H9 (cell line): ENCODE measurements at regions not wholly inside any gene's neighbourhood (a gene's known extent, or its start where the extent isn't known, plus 50 kb on each side); places are given as distances from the start of the nearest gene placed in this dataset.

ENCODE experiments used
- DNase-seq: peaks from one replicate; pipeline ENCODE4 v3.0.0-alpha.2; 2017
- H2AFZ ChIP-seq: one replicate; pipeline ENCODE4 v1.6.1; 2013; ENCODE audit warnings: mild to moderate bottlenecking, low read length, control low read depth, moderate library complexity
- H2AK5ac ChIP-seq: 2 replicates; pipeline ENCODE4 v1.6.1; 2013; ENCODE audit warnings: low read length, control low read depth, mixed read lengths; ENCODE audit not compliant: insufficient read length
- H2BK120ac ChIP-seq: one replicate; pipeline ENCODE4 v1.6.1; 2013; ENCODE audit warnings: low read depth, mild to moderate bottlenecking, low read length, control low read depth, inconsistent platforms; ENCODE audit not compliant: poor library complexity, severe bottlenecking
- H2BK12ac ChIP-seq: 2 replicates; pipeline ENCODE4 v1.6.1; 2013; ENCODE audit warnings: low read length, control low read depth, mixed read lengths, low read depth; ENCODE audit not compliant: insufficient read length
- H2BK15ac ChIP-seq: 2 replicates; pipeline ENCODE4 v1.6.1; 2013; ENCODE audit warnings: low read depth, low read length, control low read depth
- H2BK20ac ChIP-seq: one replicate; pipeline ENCODE4 v1.6.1; 2013; ENCODE audit warnings: low read depth, mild to moderate bottlenecking, low read length, control low read depth, inconsistent platforms; ENCODE audit not compliant: poor library complexity, severe bottlenecking
- H2BK5ac ChIP-seq: 2 replicates; pipeline ENCODE4 v1.6.1; 2013; ENCODE audit warnings: low read length, control low read depth, mixed read lengths; ENCODE audit not compliant: insufficient read length
- H3K14ac ChIP-seq: 2 replicates; pipeline ENCODE4 v1.6.1; 2013; ENCODE audit warnings: low read length, control low read depth; ENCODE audit not compliant: insufficient read depth
- H3K18ac ChIP-seq: 2 replicates; pipeline ENCODE4 v1.6.1; 2013; ENCODE audit warnings: low read depth, mild to moderate bottlenecking, mixed read lengths, low read length, control low read depth; ENCODE audit not compliant: insufficient read length
- H3K23ac ChIP-seq: 2 replicates; pipeline ENCODE4 v1.6.1; 2013; ENCODE audit warnings: low read length, control low read depth, mixed read lengths, low read depth; ENCODE audit not compliant: insufficient read length
- H3K23me2 ChIP-seq: 2 replicates; pipeline ENCODE4 v1.6.1; 2013; ENCODE audit warnings: low read depth, mild to moderate bottlenecking, mixed read lengths, low read length, control low read depth; ENCODE audit not compliant: insufficient read length, poor library complexity, severe bottlenecking
- H3K27ac ChIP-seq: 2 replicates; pipeline ENCODE4 v1.5.1; 2013; ENCODE audit warnings: low read length, control low read depth, mixed read lengths, low read depth; ENCODE audit not compliant: insufficient read length
- H3K27me3 ChIP-seq: 2 replicates; pipeline ENCODE4 v1.6.1; 2013; ENCODE audit warnings: low read length, control low read depth, inconsistent platforms; ENCODE audit not compliant: insufficient read depth
- H3K4ac ChIP-seq: 2 replicates; pipeline ENCODE4 v1.6.1; 2013; ENCODE audit warnings: low read depth, mild to moderate bottlenecking, control low read depth, inconsistent platforms, low read length, moderate library complexity
- H3K4me1 ChIP-seq: 2 replicates; pipeline ENCODE4 v1.6.1; 2013; ENCODE audit warnings: low read length, control low read depth, inconsistent platforms; ENCODE audit not compliant: insufficient read depth
- H3K4me2 ChIP-seq: 2 replicates; pipeline ENCODE4 v1.6.1; 2013; ENCODE audit warnings: low read length, control low read depth, mixed read lengths; ENCODE audit not compliant: insufficient read length, insufficient read depth
- H3K56ac ChIP-seq: 2 replicates; pipeline ENCODE4 v1.6.1; 2013; ENCODE audit warnings: low read depth, mild to moderate bottlenecking, mixed read lengths, low read length, control low read depth; ENCODE audit not compliant: insufficient read length
- H3K79me1 ChIP-seq: 2 replicates; pipeline ENCODE4 v1.6.1; 2013; ENCODE audit warnings: low read depth, mild to moderate bottlenecking, moderate library complexity, low read length, control low read depth, inconsistent platforms; ENCODE audit not compliant: insufficient read depth, poor library complexity, severe bottlenecking
- H3K79me2 ChIP-seq: 2 replicates; pipeline ENCODE4 v1.6.1; 2013; ENCODE audit warnings: low read length, control low read depth, inconsistent platforms; ENCODE audit not compliant: insufficient read depth
- H3K9ac ChIP-seq: 2 replicates; pipeline ENCODE4 v1.6.1; 2013; ENCODE audit warnings: low read length, control low read depth, mixed read lengths; ENCODE audit not compliant: insufficient read length; ENCODE audit errors: extremely low read depth
- H3K9me3 ChIP-seq: one replicate; pipeline ENCODE4 v1.6.1; 2013; ENCODE audit warnings: low read depth, low read length, inconsistent platforms; ENCODE audit not compliant: control insufficient read depth
- H3T11ph ChIP-seq: one replicate; pipeline ENCODE4 v1.6.1; 2013; ENCODE audit warnings: mild to moderate bottlenecking, low read length, control low read depth, inconsistent platforms
- H4K20me1 ChIP-seq: one replicate; pipeline ENCODE4 v1.6.1; 2013; ENCODE audit not compliant: control insufficient read depth, insufficient read length, insufficient read depth
- H4K5ac ChIP-seq: 2 replicates; pipeline ENCODE4 v1.6.1; 2013; ENCODE audit warnings: low read depth, mild to moderate bottlenecking, mixed read lengths, low read length, control low read depth; ENCODE audit not compliant: insufficient read length
- H4K8ac ChIP-seq: replicated peaks from 2 replicates; pipeline ENCODE4 v1.6.1; 2013; ENCODE audit warnings: low read length, control low read depth, mixed read lengths, low read depth; ENCODE audit not compliant: insufficient read length
- H4K91ac ChIP-seq: 2 replicates; pipeline ENCODE4 v1.6.1; 2013; ENCODE audit warnings: low read depth, mild to moderate bottlenecking, moderate library complexity, mixed read lengths, low read length, control low read depth; ENCODE audit not compliant: insufficient read length
- H3K27ac Mint-ChIP-seq, 3 experiments: 2 replicates in 2 of 3; 3 replicates in 1 of 3; pipeline ENCODE4 v1.8.0; 2020 to 2021; ENCODE audit warnings: mixed read lengths in 3 of 3, mild to moderate bottlenecking in 1 of 3, moderate library complexity in 1 of 3
- H3K27me3 Mint-ChIP-seq: 2 replicates; pipeline ENCODE4 v1.8.0; 2021; ENCODE audit warnings: low read depth, mild to moderate bottlenecking, moderate library complexity, mixed read lengths
- H3K36me3 Mint-ChIP-seq, 3 experiments: 2 replicates in 2 of 3; 3 replicates in 1 of 3; pipeline ENCODE4 v1.8.0; 2020 to 2021; ENCODE audit warnings: low read depth in 3 of 3, mixed read lengths in 3 of 3; ENCODE audit not compliant: insufficient read depth in 1 of 3
- H3K4me1 Mint-ChIP-seq, 2 experiments: 2 replicates each; pipeline ENCODE4 v1.8.0; 2020; ENCODE audit warnings: mixed read lengths in 2 of 2
- H3K4me3 Mint-ChIP-seq, 2 experiments: 2 replicates in 1 of 2; 3 replicates in 1 of 2; pipeline ENCODE4 v1.8.0; 2020 to 2021; ENCODE audit warnings: mild to moderate bottlenecking in 2 of 2, mixed read lengths in 2 of 2, moderate library complexity in 1 of 2
- H3K9me3 Mint-ChIP-seq, 2 experiments: 2 replicates in 1 of 2; 3 replicates in 1 of 2; pipeline ENCODE4 v1.8.0; 2020; ENCODE audit warnings: mild to moderate bottlenecking in 2 of 2, mixed read lengths in 2 of 2, moderate library complexity in 1 of 2
- WGBS: extraction: QIAGEN DNeasy Blood & Tissue Kit; methylation state at CpG from one replicate; pipeline ENCODE4 v1.1.7; 2013; ENCODE audit warnings: missing lambda C conversion rate, low lambda C conversion rate, mixed read lengths; ENCODE audit not compliant: insufficient read length; ENCODE audit errors: extremely low coverage; 5-methylcytosine and 5-hydroxymethylcytosine counted together
- TF ChIP-seq, protein P1 (sequence below): fragments of 200-600 bp; sonication (generic); conservative IDR thresholded peaks from 3 replicates; pipeline ENCODE4 v1.8.0; 2021; ENCODE audit warnings: antibody characterized with exemption, mild to moderate bottlenecking

DNA sequence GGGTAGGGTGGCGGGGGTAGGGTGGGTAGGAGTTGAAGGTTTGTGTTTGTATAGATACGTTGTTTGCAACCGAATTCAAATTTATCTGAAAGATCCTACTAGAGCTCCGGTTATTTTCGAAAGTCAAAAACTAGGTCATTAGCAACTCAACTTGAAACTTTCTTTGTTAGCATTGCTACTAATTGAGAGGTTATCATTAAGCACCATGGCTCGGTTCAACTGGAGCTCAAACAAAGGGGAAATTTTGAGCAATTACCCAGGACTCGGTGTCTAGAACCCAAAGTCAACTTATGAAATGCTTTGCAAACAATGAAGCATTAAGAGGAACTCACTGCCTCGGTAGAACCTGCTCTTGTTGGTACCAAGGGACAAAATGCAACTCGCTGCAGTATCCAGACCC lies 207.7 kb downstream of the BCAT1 start:
- Mint-ChIP-seq H3K27ac (no peak overlapping the region), H3K36me3 (no peaks in the 10 kb centered on the region), H3K9me3 (no peaks in the 10 kb centered on the region), H3K27me3 (no peaks in the 10 kb centered on the region), H3K4me3 (no peak overlapping the region), H3K4me1 (peaks cover 17 to 21% of the 10 kb centered on the region in 2 experiments)
- H3K27ac ChIP-seq = no peak overlapping the region
- WGBS = 100% methylated on average over 3 of the region's 9 CpGs
- no peaks in the 10 kb centered on the region for H3K9me3 ChIP-seq
- H3K23me2 ChIP-seq = no peaks in the 10 kb centered on the region
- H2BK20ac ChIP-seq = no peak overlapping the region
- H2BK120ac ChIP-seq = no peak overlapping the region
- no peak overlapping the region for H3K4me2 ChIP-seq
- H4K20me1 ChIP-seq = no peaks in the 10 kb centered on the region
- no peak overlapping the region for H3K14ac ChIP-seq
- no peak overlapping the region for H2BK12ac ChIP-seq
- H4K5ac ChIP-seq = no peak overlapping the region
- H3K9ac ChIP-seq = no peak overlapping the region
- H2AFZ ChIP-seq = no peak overlapping the region
- no peak overlapping the region for H4K8ac ChIP-seq
- no peak overlapping the region for H2AK5ac ChIP-seq
- no peak overlapping the region for H4K91ac ChIP-seq
- TF ChIP-seq, protein P1, sequence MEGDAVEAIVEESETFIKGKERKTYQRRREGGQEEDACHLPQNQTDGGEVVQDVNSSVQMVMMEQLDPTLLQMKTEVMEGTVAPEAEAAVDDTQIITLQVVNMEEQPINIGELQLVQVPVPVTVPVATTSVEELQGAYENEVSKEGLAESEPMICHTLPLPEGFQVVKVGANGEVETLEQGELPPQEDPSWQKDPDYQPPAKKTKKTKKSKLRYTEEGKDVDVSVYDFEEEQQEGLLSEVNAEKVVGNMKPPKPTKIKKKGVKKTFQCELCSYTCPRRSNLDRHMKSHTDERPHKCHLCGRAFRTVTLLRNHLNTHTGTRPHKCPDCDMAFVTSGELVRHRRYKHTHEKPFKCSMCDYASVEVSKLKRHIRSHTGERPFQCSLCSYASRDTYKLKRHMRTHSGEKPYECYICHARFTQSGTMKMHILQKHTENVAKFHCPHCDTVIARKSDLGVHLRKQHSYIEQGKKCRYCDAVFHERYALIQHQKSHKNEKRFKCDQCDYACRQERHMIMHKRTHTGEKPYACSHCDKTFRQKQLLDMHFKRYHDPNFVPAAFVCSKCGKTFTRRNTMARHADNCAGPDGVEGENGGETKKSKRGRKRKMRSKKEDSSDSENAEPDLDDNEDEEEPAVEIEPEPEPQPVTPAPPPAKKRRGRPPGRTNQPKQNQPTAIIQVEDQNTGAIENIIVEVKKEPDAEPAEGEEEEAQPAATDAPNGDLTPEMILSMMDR = no peak
- peaks cover 6% of the 10 kb centered on the region; the same call in 1 of the 2 replicates for H3K4me1 ChIP-seq
- no peak overlapping the region for H3K23ac ChIP-seq
- no peak overlapping the region for H2BK5ac ChIP-seq
- H3K27me3 ChIP-seq = no peaks in the 10 kb centered on the region
- no peaks in the 10 kb centered on the region for H3K79me2 ChIP-seq
- H3K18ac ChIP-seq = no peak overlapping the region
- H2BK15ac ChIP-seq = no peak overlapping the region
- DNase-seq = no peak
- H3K56ac ChIP-seq = no peak overlapping the region
- H3T11ph ChIP-seq = no peak overlapping the region
- no peak overlapping the region for H3K4ac ChIP-seq
- H3K79me1 ChIP-seq = no peaks in the 10 kb centered on the region
